Hematopoietic multipotent progenitor cell treated with erythropoietin and hydrocortisone succinate and interleukin-3 and kit ligand, for 6 days (in vitro differentiated cells): ENCODE measurements at regions not wholly inside any gene's neighbourhood (a gene's known extent, or its start where the extent isn't known, plus 50 kb on each side); places are given as distances from the start of the nearest gene placed in this dataset.
"Not testable (repeated sequence)": the region's sequence is repeated elsewhere in the genome, so short reads cannot be mapped to it uniquely, and the experiment has no call there.

Source experiments
- DNase-seq: peaks from one replicate; pipeline ENCODE4 v3.0.0-alpha.2; 2015

- DNase-seq, result not testable (repeated sequence)
These were observed 1242.8 kb downstream of the TMEM121 start for GRCh38 chr14:106768972-106769700.

DNA sequence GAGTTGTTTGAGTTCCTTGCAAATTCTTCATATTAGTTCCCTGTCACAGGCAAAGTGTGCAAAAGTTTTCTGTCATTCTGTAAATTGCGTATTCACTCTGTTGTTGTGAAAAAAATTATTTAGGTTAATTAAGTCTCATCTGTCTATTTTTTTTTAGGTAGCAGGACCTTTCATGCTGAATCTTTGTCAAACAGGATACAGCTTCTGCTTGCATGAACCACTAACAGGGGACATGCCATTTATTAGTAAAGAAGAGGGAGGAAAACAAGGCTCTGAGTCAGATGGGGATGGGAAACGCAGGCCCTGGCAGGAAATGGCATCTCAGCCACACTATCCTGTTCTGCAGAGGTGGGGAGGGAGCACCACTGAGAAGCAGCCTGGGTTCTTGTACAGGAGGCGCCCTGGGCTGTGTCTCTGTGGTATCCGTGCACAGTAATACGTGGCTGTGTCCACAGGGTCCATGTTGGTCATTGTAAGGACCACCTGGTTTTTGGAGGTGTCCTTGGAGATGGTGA is 1243.8 kb downstream of the TMEM121 start:
- DNase-seq, result not testable (repeated sequence)

- DNase-seq, result peak; percentile 71
These were observed 1248.6 kb downstream of the TMEM121 start for GRCh38 chr14:106774889-106775480.

GRCh38 chr14:106776395-106776983 is 1250.1 kb downstream of the TMEM121 start:
- no peak for DNase-seq

DNA sequence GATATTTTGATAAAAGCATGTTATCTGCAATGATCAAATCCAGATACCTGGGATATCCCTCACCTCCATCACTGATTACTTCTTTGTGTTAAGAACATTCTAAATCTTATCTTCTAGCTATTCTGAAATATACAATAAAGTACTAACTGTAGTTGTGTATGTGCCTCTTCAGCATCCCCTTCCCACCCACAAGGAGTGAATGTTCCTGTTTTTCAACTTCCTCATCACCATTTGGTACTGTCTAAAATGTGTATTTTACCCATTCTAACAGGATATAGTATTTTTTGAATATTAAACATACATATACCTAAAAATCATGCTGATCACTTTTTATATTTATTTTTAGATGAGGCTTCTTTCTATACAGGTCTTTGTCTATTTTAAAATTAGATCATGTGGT is 1252.6 kb downstream of the TMEM121 start:
- DNase-seq, result no peak

DNA sequence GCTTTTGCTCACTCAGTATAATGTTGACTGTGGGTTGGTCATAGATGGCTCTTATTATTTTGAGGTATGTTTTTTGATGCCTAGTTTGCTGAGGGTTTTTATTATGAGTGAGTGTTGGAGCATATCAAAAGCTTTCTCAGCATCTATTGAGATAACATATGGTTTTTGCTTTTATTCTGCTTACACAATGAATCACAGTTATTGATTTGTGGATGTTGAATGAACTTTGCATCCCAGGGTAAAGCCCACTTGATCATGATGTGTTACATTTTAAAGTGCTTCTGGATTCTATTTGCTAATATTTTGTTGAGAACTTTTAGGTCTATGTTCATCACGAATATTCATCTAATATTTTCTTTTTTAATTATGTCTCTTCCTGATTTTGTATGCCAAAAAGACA is 1260.3 kb downstream of the TMEM121 start:
- DNase-seq, result no peak

GRCh38 chr14:106787626-106788025 is 1261.2 kb downstream of the TMEM121 start:
- DNase-seq, result peak; percentile 16

- DNase-seq, result no peak
These were observed 1262.2 kb downstream of the TMEM121 start for GRCh38 chr14:106788534-106788933.

DNA sequence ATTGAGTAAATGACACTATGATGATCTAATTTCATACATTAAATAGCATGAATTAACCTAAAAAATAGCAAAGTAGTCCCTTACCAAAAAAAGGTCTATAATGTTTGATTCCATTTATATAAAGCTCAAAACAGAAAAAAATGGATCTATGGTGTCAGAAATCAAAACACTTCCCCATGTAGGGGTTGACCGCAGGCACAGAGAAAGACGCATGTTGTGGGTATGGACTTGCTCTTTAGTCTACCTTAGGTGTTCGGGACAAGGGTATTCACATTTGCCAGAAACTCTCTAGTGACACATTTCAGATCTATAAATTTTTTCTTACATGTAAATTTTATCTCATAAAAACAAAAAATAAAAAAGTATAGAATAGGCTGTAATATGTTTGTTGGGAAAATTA is 1262.9 kb downstream of the TMEM121 start:
- DNase-seq, result no peak

DNA sequence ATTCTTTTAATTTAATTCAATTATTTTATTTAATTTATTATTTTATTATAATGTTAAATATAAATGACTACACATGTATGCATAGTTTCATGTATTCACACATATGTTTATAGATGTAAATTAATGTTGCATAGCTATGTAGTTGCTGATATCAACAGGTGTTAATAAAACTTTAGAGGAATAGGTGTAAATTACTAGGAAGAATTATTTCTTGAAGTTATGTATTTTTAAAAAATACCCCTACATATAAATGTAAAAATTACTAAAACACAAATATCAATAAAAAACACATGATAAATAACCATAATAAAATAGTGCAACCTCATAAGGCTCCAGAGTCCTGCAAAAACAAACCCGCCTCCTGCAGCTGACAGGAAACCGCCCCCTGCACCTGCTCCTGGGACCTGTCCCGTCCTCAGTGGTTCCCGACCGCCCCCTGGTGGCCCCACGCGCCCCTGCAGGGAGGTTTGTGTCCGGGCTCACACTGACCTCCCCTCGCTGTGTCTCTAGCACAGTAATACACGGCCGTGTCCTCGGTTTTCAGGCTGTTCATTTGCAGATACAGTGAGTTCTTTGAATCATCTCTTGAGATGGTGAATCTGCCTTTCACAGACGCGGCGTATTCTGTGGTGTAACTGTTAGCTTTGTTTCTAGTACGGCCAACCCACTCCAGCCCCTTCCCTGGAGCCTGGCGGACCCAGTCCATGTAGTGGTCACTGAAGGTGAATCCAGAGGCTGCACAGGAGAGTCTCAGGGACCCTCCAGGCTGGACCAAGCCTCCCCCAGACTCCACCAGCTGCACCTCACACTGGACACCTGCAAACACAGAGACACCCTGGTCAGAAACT is 1264.0 kb downstream of the TMEM121 start:
- DNase-seq, result peak; percentile 83

DNA sequence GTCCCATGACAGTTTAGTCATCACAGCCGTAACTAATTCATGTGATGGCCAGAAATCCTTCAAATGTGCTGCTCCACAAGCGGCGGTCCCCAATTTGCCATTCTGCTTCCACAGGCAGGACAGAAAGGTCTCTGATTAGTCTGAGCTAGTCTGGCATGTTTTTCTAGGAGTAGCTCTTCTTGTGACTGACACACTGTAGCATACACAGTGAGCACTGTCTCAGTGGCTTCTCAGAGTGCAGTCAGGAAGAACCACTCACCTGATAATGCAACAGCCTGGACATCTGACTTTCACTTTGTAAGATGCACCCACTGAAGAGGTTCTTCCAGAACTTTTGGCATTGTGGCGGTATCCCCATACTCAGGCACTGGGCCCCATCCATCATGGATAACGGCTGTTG is 1266.2 kb downstream of the TMEM121 start:
- DNase-seq, result no peak

DNA sequence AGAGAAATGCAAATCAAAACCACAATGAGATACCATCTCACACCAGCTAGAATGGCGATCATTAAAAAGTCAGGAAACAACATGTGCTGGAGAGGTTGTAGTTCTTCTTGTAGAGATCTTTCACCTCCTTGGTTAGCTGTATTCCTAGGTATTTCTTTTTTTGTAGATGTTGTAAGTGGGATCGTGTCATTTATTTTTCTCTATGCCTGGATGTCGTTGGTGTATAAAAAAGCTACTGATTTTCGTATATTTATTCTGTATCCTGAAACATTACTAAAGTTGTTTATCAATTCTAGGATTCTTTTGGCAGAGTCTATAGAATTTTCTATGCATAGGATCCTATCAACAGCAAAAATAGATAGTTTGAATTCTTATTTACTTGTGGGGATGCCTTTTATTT is 1271.8 kb downstream of the TMEM121 start:
- not testable (repeated sequence) for DNase-seq

- peak; percentile 20 for DNase-seq
These were observed 1276.3 kb downstream of the TMEM121 start for GRCh38 chr14:106802413-106803364.

DNA sequence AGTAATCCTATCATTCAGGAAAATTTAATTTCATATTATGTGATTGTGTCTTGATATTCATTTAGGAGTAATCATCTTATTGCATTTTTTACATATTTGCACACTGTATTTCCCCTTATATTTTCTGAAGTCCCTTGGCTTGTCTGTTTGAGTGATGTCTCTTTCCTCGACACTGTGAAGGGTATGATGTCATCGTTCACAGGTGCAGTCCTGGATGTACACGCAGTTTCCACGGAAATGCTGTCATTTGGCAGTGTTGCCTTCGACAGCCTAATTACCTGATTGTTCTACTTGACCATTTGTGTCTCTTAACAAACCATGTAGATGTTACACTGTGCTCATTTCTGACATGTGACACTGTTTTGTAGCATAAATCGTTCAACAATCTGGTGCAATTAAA is 1277.0 kb downstream of the TMEM121 start:
- DNase-seq, result no peak

DNA sequence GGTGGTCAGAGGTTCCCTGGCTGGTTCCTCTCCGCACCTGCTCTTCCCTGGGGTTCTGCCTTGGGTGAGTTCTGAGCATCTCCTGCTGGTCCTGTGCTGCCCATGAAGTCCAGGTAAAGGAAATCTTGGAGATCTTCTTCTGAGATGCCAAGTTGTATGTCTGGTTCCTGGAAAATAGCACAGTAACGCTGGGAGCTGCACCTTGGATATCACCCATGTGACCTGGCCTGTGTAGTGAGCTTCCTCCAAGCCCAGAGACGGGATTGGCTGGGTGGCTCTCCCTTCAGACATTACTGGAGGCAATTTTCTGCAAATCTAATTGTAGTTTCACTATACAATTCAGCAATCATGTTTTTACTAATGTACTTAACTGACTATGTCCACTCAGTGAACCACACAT is 1281.1 kb downstream of the TMEM121 start:
- DNase-seq, result no peak

DNA sequence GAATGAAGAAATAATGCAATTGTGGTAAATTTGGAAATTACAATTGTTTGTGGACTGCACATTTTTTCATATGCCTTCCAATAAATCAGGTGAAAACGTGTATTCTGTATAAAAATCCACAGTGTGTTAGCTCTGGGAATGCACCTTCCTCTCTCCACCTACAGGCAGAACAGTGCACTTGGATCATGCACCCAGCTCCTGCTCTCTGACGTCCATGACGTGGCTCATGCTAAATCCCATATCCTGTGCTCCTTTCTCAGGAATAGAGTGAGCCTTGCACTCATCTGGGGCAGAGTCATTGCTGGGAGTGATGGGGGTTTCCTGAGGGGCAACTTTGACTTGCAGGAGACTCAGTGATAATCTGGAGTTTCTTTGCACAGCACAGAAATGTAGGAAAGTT is 1282.1 kb downstream of the TMEM121 start:
- no peak for DNase-seq

DNA sequence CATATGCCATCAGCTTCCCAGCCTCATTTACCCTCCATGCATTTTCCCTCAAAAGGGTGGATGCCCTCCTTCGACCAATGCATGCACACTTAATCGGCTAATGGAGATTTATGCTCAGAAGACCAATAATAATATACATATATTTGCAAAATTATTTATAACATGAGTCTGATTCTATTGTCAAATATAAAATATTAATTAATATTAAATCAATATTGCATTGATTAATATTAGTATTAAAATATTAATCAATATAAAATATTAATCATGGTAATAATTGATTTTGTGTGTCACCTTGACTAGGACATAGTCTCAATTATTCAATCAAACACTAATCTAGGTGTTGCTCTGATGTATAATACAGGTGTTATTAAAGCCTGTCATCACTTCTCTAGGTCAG is 1282.5 kb downstream of the TMEM121 start:
- no peak for DNase-seq

DNA sequence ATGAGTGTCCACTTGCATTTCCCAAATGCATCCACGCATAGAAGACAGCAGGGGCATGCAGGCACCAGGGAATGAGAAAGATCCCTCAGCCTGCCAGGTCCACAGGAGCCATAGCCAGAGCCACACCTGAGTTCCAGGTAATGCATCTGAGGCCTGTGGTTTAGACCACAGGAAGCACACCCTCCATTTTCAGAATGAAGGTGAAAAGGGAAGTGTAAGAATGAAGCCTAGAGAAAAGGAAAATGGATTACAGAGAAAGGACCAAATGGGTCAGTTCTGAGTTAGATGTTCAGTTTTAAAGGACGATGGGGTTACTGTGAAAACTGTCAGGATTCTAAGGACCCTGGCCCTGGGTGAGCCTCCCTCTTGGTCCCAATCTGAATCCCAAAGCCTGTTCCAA is 1283.2 kb downstream of the TMEM121 start:
- no peak for DNase-seq

DNA sequence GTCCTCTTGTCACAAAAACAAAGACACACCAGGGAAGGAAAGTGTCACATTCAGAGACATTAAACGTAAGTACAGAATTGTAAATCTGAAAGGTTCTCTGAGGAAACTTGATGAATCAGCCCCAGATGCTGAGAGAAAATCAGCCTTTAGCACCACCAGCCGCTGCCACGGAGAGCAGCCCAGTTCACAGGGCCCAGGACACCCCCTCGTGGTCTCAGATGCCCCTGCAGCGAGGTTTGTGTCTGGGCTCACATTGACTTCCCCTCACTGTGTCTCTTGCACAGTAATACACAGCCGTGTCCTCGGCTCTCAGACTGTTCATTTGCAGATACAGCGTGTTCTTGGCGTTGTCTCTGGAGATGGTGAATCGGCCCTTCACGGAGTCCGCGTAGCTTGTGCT is 1283.8 kb downstream of the TMEM121 start:
- peak; percentile 46 for DNase-seq

- DNase-seq, result no peak
These were observed 1284.8 kb downstream of the TMEM121 start for GRCh38 chr14:106811162-106811561.

GRCh38 chr14:106812788-106813476 is 1286.5 kb downstream of the TMEM121 start:
- no peak for DNase-seq

DNA sequence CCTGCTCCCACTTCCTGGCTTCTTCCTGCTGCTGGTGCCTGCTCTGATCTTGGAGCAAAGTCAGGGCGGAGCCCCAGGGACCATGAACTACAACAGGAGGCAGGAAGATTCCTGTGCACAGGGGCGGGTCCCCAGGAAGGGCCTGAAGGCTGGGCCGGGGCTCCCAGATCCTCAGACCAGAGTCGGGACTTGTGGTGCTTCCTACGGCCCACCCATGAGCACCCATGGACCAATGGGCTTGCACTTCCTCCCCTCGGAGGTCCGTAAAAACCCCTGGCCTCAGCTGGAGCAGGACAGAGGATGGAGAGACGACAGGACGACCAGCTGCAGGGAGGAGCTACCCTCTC is 1287.1 kb downstream of the TMEM121 start:
- no peak for DNase-seq
